ENCODE measurements at regions not wholly inside any gene's neighbourhood (a gene's known extent, or its start where the extent isn't known, plus 50 kb on each side); places are given as distances from the start of the nearest gene placed in this dataset.

GRCh38 chr10:78830062-78830975 is 238.4 kb upstream of the ZMIZ1 start:
- DNase-seq (ENCODE audit: low spot score) = no peak

DNA sequence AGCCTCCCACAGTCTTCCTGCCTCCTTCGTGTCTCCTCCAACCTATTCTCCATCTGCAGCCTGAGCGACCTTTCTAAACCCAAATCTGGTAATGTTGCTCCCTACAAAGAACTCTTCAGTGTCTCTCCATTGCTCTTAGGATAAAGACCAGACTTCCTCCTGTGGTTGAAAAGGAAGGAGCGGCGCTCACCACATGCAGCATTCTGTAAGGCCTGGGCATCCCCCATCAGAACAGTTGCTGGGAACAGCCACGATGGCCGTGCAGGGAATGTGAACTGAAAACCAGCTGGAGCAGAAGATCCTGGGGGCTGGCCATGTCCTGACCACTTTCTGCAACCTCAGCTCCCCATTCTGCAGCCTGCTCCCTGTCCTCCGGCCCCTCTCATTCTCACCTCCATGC is 237.8 kb upstream of the ZMIZ1 start:
- DNase-seq (ENCODE audit: low spot score) = no peak

DNA sequence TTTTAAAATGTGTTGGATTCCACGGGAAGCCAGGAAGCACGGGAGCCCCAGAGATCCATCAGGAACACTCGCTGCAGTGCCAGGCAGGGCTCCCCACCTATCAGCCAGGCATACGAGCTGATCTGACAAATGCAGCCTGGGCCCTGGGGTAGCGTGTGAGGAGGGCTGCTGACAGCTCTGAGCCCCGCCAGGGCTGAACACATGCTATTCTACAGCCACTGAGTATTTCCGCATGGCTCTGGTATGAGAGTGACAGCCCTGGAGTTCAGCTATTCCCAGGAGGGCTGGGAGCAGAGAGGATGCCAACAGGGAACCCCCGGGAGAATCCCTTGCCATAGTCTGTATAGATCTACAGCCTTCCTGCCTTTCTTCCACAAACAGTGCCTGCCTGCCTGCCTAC is 237.3 kb upstream of the ZMIZ1 start:
- DNase-seq (ENCODE audit: low spot score) = no peak

- no peak for DNase-seq (ENCODE audit: low spot score)
Observed at GRCh38 chr10:78832281-78832680, 236.5 kb upstream of the ZMIZ1 start.

DNA sequence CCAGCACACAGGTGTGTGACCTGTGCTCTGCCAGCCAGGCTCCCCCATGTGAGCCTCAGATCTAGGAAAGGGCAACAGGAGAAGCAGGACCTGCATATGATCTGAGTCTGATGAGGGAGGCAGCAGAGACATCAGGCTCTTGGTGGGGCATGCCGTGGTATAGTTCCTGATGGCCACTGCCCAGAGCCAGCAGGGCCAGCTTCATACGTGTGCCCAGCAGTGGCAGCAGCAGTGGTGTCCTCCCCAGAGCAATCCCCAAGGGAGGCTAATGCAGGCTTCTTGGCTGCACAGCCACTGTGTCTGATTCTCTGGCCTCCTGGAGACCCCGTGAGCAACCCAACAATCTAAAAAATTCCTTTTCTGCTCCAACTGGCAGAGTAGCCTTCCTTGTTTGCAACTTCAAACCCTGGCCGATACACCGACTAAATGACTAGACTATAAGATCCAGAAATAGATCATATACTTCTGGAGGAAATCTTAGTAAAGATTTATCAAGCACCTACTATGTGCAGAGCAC is 230.6 kb upstream of the ZMIZ1 start:
- no peak for DNase-seq (ENCODE audit: low spot score)

GRCh38 chr10:78843495-78843894 is 225.3 kb upstream of the ZMIZ1 start:
- no peak for DNase-seq (ENCODE audit: low spot score)

- DNase-seq (ENCODE audit: low spot score) = no peak
Observed at GRCh38 chr10:78844960-78845607, 223.7 kb upstream of the ZMIZ1 start.

DNA sequence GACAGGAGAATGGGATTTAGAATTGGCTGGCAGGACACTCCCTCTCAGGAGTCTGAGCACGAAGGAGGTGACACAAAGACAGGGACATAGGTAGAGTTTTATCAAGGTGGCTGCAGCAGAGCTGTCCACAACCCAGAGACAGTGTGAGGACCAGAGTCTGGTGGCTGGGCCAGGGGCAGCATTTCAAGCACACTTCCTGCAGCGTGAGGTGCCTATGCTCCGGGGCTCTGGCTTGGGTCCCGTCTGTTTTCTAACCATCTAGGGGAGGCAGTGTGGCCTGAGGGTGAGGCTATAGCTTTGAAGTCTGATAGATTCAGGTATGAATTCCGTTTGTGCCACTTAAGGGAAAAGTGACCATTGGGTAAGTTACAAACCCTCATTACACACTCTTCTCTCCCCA is 222.7 kb upstream of the ZMIZ1 start:
- peak; percentile 72 for DNase-seq (ENCODE audit: low spot score)

DNA sequence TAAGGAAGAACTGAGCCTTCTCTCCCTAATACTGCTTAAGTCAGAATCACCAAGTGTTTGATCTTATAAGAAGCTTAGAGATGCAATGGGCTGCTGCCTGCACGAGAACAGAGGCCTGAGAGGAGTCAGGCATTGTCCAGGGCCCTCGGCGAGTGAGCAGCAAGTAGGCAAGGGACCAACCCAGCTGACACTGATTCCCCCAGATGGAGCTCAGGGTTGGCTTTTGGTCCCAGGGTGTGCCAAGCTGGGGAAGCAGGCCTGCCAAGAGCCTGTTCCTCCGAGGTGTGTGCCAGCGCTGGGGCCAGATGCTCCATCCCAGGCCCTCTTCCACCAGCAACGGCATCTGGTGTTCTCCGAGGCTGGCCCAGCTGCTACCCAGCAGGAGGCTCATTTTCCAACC is 222.0 kb upstream of the ZMIZ1 start:
- peak; percentile 74 for DNase-seq (ENCODE audit: low spot score)

DNA sequence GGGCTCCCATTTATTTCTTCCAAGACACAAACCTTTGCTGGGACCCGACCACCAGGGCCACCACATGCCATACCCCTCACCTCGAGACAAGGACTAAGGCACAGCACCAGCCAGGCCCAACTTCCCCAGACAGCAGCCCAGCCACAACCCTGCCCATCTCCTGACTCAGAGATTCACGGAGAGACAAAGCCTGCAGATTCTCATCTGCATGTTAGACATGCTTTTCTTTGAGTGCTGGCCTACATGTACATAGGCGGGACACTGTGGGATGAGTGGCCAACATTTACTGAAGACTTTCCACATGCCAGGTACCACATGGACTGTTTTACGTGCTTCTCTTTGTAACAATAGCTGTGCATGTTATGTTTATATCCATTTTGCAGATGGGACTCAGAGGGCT is 221.3 kb upstream of the ZMIZ1 start:
- DNase-seq (ENCODE audit: low spot score) = no peak

DNA sequence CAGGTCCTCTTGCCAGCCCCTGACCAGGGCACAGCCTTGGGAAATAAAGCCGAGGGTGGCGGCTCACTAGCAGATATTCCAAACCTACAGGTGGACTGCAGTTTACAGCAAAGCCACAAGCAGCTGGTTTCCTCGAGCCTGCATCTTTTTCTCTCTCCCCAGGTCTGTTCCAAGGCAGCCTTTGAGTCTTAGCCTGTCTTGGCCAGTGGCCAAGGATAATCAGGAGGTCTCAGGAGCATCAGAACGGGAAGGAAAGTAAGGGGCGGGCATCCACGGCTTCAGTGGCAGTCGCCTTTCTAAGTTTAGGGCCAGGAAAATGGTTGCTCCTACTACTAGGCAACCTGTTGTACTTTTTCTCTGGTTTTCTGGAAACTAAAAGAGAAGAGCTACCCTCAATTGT is 219.7 kb upstream of the ZMIZ1 start:
- no peak for DNase-seq (ENCODE audit: low spot score)

DNA sequence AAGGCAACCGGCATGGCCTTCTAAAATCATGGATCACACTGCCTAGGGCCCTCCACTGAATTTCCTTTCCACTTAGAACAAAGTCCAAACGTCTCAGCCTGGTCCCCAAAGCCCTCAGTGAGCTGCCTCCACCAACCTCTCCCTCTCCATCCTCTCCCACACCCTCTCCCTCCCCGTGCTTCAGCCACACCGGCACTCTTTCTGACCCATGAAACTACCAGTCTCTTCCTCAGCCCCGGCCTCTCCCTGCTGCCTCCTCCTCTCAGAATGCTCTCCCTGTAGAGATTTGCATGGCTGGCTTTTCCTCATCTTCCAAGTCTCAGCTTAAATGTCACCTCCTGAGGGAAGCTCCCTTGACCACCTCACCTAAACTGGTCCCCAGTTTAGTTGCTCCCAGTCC is 219.0 kb upstream of the ZMIZ1 start:
- DNase-seq (ENCODE audit: low spot score) = no peak

- DNase-seq (ENCODE audit: low spot score) = no peak
Observed at GRCh38 chr10:78850644-78851435, 217.9 kb upstream of the ZMIZ1 start.

GRCh38 chr10:78851647-78852046 is 217.1 kb upstream of the ZMIZ1 start:
- DNase-seq (ENCODE audit: low spot score) = no peak

DNA sequence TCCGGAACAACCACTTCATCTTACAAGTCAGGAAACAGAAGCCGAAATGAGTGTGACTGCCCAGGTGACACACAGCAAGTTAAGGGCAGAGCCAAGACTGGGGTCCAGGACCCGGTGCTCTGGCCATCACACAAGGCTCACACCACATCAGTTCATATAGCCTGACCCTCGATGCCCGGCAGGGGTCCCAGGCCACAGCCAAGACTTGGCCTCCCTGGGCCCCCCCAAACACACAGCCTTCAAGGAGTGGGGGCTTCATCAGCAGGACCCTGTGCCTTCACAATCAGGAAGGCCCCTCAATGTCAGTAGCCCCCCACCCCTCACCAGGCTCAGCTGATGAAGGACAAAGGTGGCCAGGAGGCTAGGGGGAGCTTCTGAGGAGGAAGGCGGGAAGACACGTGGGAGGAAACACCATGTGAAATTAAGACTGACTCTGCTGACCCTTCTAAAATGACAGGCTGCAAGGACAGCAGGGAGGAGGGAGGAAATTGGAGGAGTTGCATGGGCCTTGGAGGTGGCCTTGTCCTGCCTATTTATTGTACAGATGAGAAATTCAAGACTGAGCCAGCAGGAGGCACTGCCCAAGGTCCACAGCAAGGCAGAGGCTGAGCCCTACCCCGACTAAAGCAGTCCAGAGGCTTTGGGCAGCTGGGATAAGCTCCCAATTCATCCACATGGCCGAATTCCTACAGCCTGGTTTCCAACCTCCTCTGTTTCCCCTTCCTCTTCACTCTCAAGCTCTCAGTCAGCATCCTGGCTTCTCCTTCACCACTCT is 216.1 kb upstream of the ZMIZ1 start:
- DNase-seq (ENCODE audit: low spot score) = no peak

DNA sequence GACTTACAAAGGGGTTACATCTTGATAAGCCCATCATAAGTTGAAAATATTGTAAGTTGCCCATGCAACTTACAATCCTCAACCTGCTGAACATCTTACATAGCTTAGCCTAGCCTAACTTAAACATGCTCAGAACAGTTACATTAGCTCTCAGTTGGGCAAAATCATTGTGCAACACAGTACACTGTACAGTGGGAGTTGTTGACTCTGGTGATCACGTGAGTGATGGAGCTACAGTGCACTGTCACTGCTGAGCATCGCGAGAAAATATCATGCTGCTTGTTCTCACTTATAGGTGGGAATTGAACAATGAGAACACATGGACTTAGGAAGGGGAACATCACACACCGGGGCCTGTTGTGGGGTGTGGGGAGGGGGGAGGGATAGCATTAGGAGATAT is 214.9 kb upstream of the ZMIZ1 start:
- DNase-seq (ENCODE audit: low spot score) = no peak

- no peak for DNase-seq (ENCODE audit: low spot score)
Observed at GRCh38 chr10:78856421-78856820, 212.3 kb upstream of the ZMIZ1 start.

GRCh38 chr10:78857193-78857592 is 211.6 kb upstream of the ZMIZ1 start:
- DNase-seq (ENCODE audit: low spot score) = no peak

DNA sequence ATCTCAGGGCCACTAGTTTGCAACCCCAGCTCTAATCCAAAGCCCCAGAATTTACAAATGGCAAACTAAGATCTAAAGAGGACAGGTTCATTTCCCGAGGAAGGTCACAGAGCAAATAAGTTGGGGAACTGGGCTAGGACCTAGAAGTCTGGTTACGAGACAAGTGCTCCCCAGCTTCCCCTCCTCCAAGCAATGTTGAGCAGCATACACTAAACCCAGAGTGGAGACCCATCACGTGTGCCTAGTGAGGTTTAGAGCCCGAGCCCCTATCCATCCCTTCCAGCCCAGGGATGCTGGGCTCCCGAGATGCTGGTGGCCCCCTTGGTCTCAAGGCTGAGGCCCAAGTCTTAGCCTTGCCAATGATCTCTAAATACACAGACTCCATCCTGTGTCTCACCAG is 209.5 kb upstream of the ZMIZ1 start:
- no peak for DNase-seq (ENCODE audit: low spot score)

DNA sequence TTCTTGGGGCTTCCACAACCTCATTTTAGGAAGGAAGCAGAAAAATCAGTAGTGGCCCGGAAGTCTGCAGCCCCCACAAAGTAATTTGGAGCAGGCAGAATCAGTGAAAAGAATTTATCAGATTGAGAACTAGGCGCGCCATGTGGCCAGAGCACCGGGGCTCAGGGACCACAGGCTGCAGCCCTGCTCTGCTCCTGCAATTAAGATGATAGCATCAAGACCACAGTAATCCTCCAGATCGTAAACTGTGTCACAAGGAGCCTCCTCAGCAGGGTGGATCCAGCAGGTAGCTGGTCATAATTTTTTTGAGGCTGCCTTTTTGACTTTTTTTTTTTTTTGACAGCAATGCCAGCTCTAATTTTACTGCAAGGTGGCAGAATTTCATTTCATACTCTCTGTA is 209.0 kb upstream of the ZMIZ1 start:
- DNase-seq (ENCODE audit: low spot score) = no peak
